Caco-2 (cell line): ENCODE measurements at regions not wholly inside any gene's neighbourhood (a gene's known extent, or its start where the extent isn't known, plus 50 kb on each side); places are given as distances from the start of the nearest gene placed in this dataset.

ENCODE experiments used
- BruUV-seq: library from RNA; stranded (reverse); fragments of 400-500 nt; replicated peaks from 2 replicates; lab custom pipeline; 2021; lab: Mats Ljungman, UMichigan
- CTCF ChIA-PET: fragments of 300-600 bp; sonication (Branson Sonifier 250); formaldehyde crosslinking; loops from one replicate; lab custom pipeline; 2022; ENCODE audit warnings: antibody characterized with exemption; lab: Charles Lee
- POLR2A ChIA-PET: fragments of 300-600 bp; sonication (Branson Sonifier 250); formaldehyde crosslinking; loops from one replicate; lab custom pipeline; 2022; ENCODE audit warnings: antibody characterized with exemption; lab: Charles Lee
- DNase-seq, 2 experiments: peaks; one replicate each; pipeline versions ENCODE4 v3.0.0 to v3.0.0-alpha.2; 2020 to 2022
- H3K27me3 ChIP-seq: replicated peaks from 2 replicates; pipeline ENCODE4 v1.6.0; 2011; ENCODE audit warnings: low read length; ENCODE audit not compliant: control insufficient read depth, insufficient read depth
- H3K36me3 ChIP-seq: 2 replicates; pipeline ENCODE4 v1.5.1; 2011; ENCODE audit warnings: low read length; ENCODE audit not compliant: control insufficient read depth, insufficient read depth
- H3K4me1 ChIP-seq: fragments of 250-450 bp; sonication (Bioruptor Pico); 2 replicates; pipeline ENCODE4 v1.5.1; 2020; ENCODE audit warnings: mild to moderate bottlenecking
- H3K4me3 ChIP-seq: 2 replicates; pipeline ENCODE4 v1.5.1; 2011; ENCODE audit warnings: low read depth, mild to moderate bottlenecking, control low read depth, low read length
- H3K9me3 ChIP-seq: fragments of 250-450 bp; sonication (Bioruptor Pico); 2 replicates; pipeline ENCODE4 v1.5.1; 2020; ENCODE audit warnings: mild to moderate bottlenecking, moderate library complexity
- H3K27ac Mint-ChIP-seq: one replicate; pipeline ENCODE4 v1.8.0; 2022; ENCODE audit warnings: mixed read lengths; ENCODE audit not compliant: unreplicated experiment
- H3K27me3 Mint-ChIP-seq: one replicate; pipeline ENCODE4 v1.8.0; 2022; ENCODE audit warnings: mixed read lengths; ENCODE audit not compliant: insufficient read depth, unreplicated experiment
- H3K36me3 Mint-ChIP-seq: one replicate; pipeline ENCODE4 v1.8.0; 2022; ENCODE audit warnings: mild to moderate bottlenecking, mixed read lengths; ENCODE audit not compliant: insufficient read depth, unreplicated experiment
- H3K4me1 Mint-ChIP-seq: one replicate; pipeline ENCODE4 v1.8.0; 2022; ENCODE audit warnings: low read depth, mixed read lengths; ENCODE audit not compliant: unreplicated experiment
- H3K4me3 Mint-ChIP-seq: one replicate; pipeline ENCODE4 v1.8.0; 2022; ENCODE audit warnings: mild to moderate bottlenecking, moderate library complexity, mixed read lengths; ENCODE audit not compliant: unreplicated experiment
- H3K9me3 Mint-ChIP-seq: one replicate; pipeline ENCODE4 v1.8.0; 2022; ENCODE audit warnings: mixed read lengths; ENCODE audit not compliant: unreplicated experiment
- CTCF ChIP-seq, 2 experiments: fragments of 200-600 bp in 1 of 2; IDR thresholded peaks; 1 replicate in 1 of 2; 2 replicates in 1 of 2; pipeline versions ENCODE4 v1.5.1 to v1.8.0; 2011 to 2022; ENCODE audit warnings: antibody characterized with exemption in 1 of 2, control low read depth in 1 of 2, inconsistent platforms in 1 of 2, low read depth in 1 of 2, low read length in 1 of 2, mild to moderate bottlenecking in 1 of 2, moderate library complexity in 1 of 2; ENCODE audit not compliant: insufficient read depth in 1 of 2, severe bottlenecking in 1 of 2, unreplicated experiment in 1 of 2
- intact Hi-C: fragments of 100-400 bp; cut with micrococcal nuclease; formaldehyde crosslinking; loops from one replicate; pipeline ENCODE4 v1.10.0; 2022; ENCODE audit not compliant: unreplicated experiment

- Mint-ChIP-seq H3K9me3 (peaks cover 9% of the 10 kb centered on the region), H3K27ac (no peak overlapping the region), H3K4me1 (no peaks in the 10 kb centered on the region), H3K4me3 (no peak overlapping the region), H3K36me3 (no peaks in the 10 kb centered on the region), H3K27me3 (peaks cover 4% of the 10 kb centered on the region)
- no peak for TF ChIP-seq CTCF (IDR thresholded peaks at IDR 0.05; ENCODE audit: insufficient read depth in 1 of 2, low read depth in 1 of 2, low read length in 1 of 2, severe bottlenecking in 1 of 2, unreplicated experiment in 1 of 2)
- H3K9me3 ChIP-seq = 0 out of 2 replicates have a peak, but pooled peaks cover 4% of the 10 kb centered on the region
- ChIA-PET CTCF (no interaction called here), POLR2A (no interaction called here)
- no peak for DNase-seq
- no peak overlapping the region for H3K4me3 ChIP-seq
- H3K27me3 ChIP-seq = no peaks in the 10 kb centered on the region
- H3K4me1 ChIP-seq = no peaks in the 10 kb centered on the region
- no TSS peak for BruUV-seq
- H3K36me3 ChIP-seq = no peaks in the 10 kb centered on the region
- intact Hi-C loops = no loop called here
Observed at GRCh38 chr20:7806831-7807230, 133.4 kb downstream of the HAO1 start.

- Mint-ChIP-seq H3K36me3 (no peaks in the 10 kb centered on the region), H3K9me3 (no peaks in the 10 kb centered on the region), H3K4me3 (no peak overlapping the region), H3K27me3 (peaks cover 3% of the 10 kb centered on the region), H3K27ac (no peak overlapping the region), H3K4me1 (no peaks in the 10 kb centered on the region)
- TF ChIP-seq CTCF (IDR thresholded peaks at IDR 0.05; ENCODE audit: insufficient read depth in 1 of 2, low read depth in 1 of 2, low read length in 1 of 2, severe bottlenecking in 1 of 2, unreplicated experiment in 1 of 2) = no peak
- Histone ChIP-seq H3K9me3 (no peaks in the 10 kb centered on the region), H3K4me1 (no peaks in the 10 kb centered on the region), H3K4me3 (no peak overlapping the region), H3K27me3 (no peaks in the 10 kb centered on the region), H3K36me3 (no peaks in the 10 kb centered on the region)
- BruUV-seq = no TSS peak
- no peak for DNase-seq
- intact Hi-C loops = no loop called here
- ChIA-PET CTCF (no interaction called here), POLR2A (no interaction called here)
Observed at GRCh38 chr20:7817286-7817685, 123.0 kb downstream of the HAO1 start.

GRCh38 chr20:7818477-7818876 is 121.8 kb downstream of the HAO1 start:
- H3K9me3 ChIP-seq = no peaks in the 10 kb centered on the region
- Mint-ChIP-seq H3K4me1 (no peaks in the 10 kb centered on the region), H3K27me3 (peaks cover 3% of the 10 kb centered on the region), H3K27ac (no peak overlapping the region), H3K9me3 (no peaks in the 10 kb centered on the region), H3K4me3 (no peak overlapping the region), H3K36me3 (no peaks in the 10 kb centered on the region)
- H3K4me1 ChIP-seq = no peaks in the 10 kb centered on the region
- ChIA-PET CTCF (no interaction called here), POLR2A (no interaction called here)
- H3K27me3 ChIP-seq = no peaks in the 10 kb centered on the region
- TF ChIP-seq CTCF (IDR thresholded peaks at IDR 0.05; ENCODE audit: insufficient read depth in 1 of 2, low read depth in 1 of 2, low read length in 1 of 2, severe bottlenecking in 1 of 2, unreplicated experiment in 1 of 2) = no peak
- H3K36me3 ChIP-seq = no peaks in the 10 kb centered on the region
- H3K4me3 ChIP-seq = no peak overlapping the region
- BruUV-seq = no TSS peak
- no peak for DNase-seq
- intact Hi-C loops = no loop called here
